ENCODE measurements at regions not wholly inside any gene's neighbourhood (a gene's known extent, or its start where the extent isn't known, plus 50 kb on each side); places are given as distances from the start of the nearest gene placed in this dataset.

GRCh38 chr1:198865319-198865718 lies 226.5 kb downstream of the PTPRC start:
- no peaks in the 10 kb centered on the region for H3K27me3 ChIP-seq (ENCODE audit: low read depth, low read length)
- H2AFZ ChIP-seq (ENCODE audit: low read depth, low read length) = no peak overlapping the region
- H3K27ac ChIP-seq (ENCODE audit: low read length) = no peak overlapping the region
- no peak overlapping the region for H3K9ac ChIP-seq (ENCODE audit: low read length)
- no peaks in the 10 kb centered on the region for H3K9me3 ChIP-seq (ENCODE audit: insufficient read depth, low read length)
- H3K79me2 ChIP-seq (ENCODE audit: low read length) = no peaks in the 10 kb centered on the region
- no peaks in the 10 kb centered on the region for H3K36me3 ChIP-seq (replicated peaks; ENCODE audit: low read depth, low read length)
- no peak overlapping the region for H3K4me3 ChIP-seq (ENCODE audit: low read length)
- TF ChIP-seq EZH2phosphoT487 (IDR thresholded peaks at IDR 0.05; ENCODE audit: low read depth) = no peak
- no peak for TF ChIP-seq CTCF (IDR thresholded peaks at IDR 0.05; ENCODE audit: low read depth, low read length)
- H3K4me2 ChIP-seq (ENCODE audit: low read length) = no peak overlapping the region
- no peaks in the 10 kb centered on the region for H4K20me1 ChIP-seq (ENCODE audit: insufficient read depth, low read length)
- H3K4me1 ChIP-seq (ENCODE audit: low read length) = no peaks in the 10 kb centered on the region

GRCh38 chr1:198867182-198867581 lies 228.3 kb downstream of the PTPRC start:
- no peaks in the 10 kb centered on the region for H3K4me1 ChIP-seq (ENCODE audit: low read length)
- no peaks in the 10 kb centered on the region for H3K36me3 ChIP-seq (replicated peaks; ENCODE audit: low read depth, low read length)
- H3K4me3 ChIP-seq (ENCODE audit: low read length) = no peak overlapping the region
- no peak overlapping the region for H2AFZ ChIP-seq (ENCODE audit: low read depth, low read length)
- no peaks in the 10 kb centered on the region for H3K9me3 ChIP-seq (ENCODE audit: insufficient read depth, low read length)
- no peaks in the 10 kb centered on the region for H3K27me3 ChIP-seq (ENCODE audit: low read depth, low read length)
- no peaks in the 10 kb centered on the region for H3K79me2 ChIP-seq (ENCODE audit: low read length)
- H3K27ac ChIP-seq (ENCODE audit: low read length) = no peak overlapping the region
- H4K20me1 ChIP-seq (ENCODE audit: insufficient read depth, low read length) = no peaks in the 10 kb centered on the region
- H3K4me2 ChIP-seq (ENCODE audit: low read length) = no peak overlapping the region
- no peak overlapping the region for H3K9ac ChIP-seq (ENCODE audit: low read length)
- TF ChIP-seq EZH2phosphoT487 (IDR thresholded peaks at IDR 0.05; ENCODE audit: low read depth) = no peak
- TF ChIP-seq CTCF (IDR thresholded peaks at IDR 0.05; ENCODE audit: low read depth, low read length) = no peak

- H3K27me3 ChIP-seq (ENCODE audit: low read depth, low read length) = no peaks in the 10 kb centered on the region
- no peaks in the 10 kb centered on the region for H4K20me1 ChIP-seq (ENCODE audit: insufficient read depth, low read length)
- H3K27ac ChIP-seq (ENCODE audit: low read length) = no peak overlapping the region
- no peaks in the 10 kb centered on the region for H3K79me2 ChIP-seq (ENCODE audit: low read length)
- H3K36me3 ChIP-seq (replicated peaks; ENCODE audit: low read depth, low read length) = peaks cover 1% of the 10 kb centered on the region
- no peak overlapping the region for H2AFZ ChIP-seq (ENCODE audit: low read depth, low read length)
- H3K9ac ChIP-seq (ENCODE audit: low read length) = no peak overlapping the region
- no peak overlapping the region for H3K4me2 ChIP-seq (ENCODE audit: low read length)
- no peak overlapping the region for H3K4me3 ChIP-seq (ENCODE audit: low read length)
- no peaks in the 10 kb centered on the region for H3K4me1 ChIP-seq (ENCODE audit: low read length)
- H3K9me3 ChIP-seq (ENCODE audit: insufficient read depth, low read length) = no peaks in the 10 kb centered on the region
- TF ChIP-seq CTCF (IDR thresholded peaks at IDR 0.05; ENCODE audit: low read depth, low read length) (no peak), EZH2phosphoT487 (IDR thresholded peaks at IDR 0.05; ENCODE audit: low read depth) (no peak)
Measured at GRCh38 chr1:198873696-198874230, 234.9 kb downstream of the PTPRC start.

GRCh38 chr1:198876371-198876871 lies 237.6 kb downstream of the PTPRC start:
- Histone ChIP-seq H3K79me2 (ENCODE audit: low read length) (no peaks in the 10 kb centered on the region), H3K4me1 (ENCODE audit: low read length) (no peaks in the 10 kb centered on the region), H3K27ac (ENCODE audit: low read length) (no peak overlapping the region), H3K27me3 (ENCODE audit: low read depth, low read length) (no peaks in the 10 kb centered on the region), H4K20me1 (ENCODE audit: insufficient read depth, low read length) (no peaks in the 10 kb centered on the region), H3K4me3 (ENCODE audit: low read length) (no peak overlapping the region), H3K4me2 (ENCODE audit: low read length) (no peak overlapping the region), H2AFZ (ENCODE audit: low read depth, low read length) (no peak overlapping the region), H3K9me3 (ENCODE audit: insufficient read depth, low read length) (no peaks in the 10 kb centered on the region), H3K9ac (ENCODE audit: low read length) (no peak overlapping the region), H3K36me3 (replicated peaks; ENCODE audit: low read depth, low read length) (peaks cover 4% of the 10 kb centered on the region)
- TF ChIP-seq EZH2phosphoT487 (IDR thresholded peaks at IDR 0.05; ENCODE audit: low read depth) = no peak
- TF ChIP-seq CTCF (IDR thresholded peaks at IDR 0.05; ENCODE audit: low read depth, low read length) = no peak

Data from OCI-LY3 (cell line).